WTC11 (cell line): ENCODE measurements at regions not wholly inside any gene's neighbourhood (a gene's known extent, or its start where the extent isn't known, plus 50 kb on each side); places are given as distances from the start of the nearest gene placed in this dataset.

Experiments used
- ATAC-seq: fragments of 200-7000 bp; cut with Tn5 transposase; 2 replicates; pipeline ENCODE4 v1.10.0; 2021; ENCODE audit warnings: mild to moderate bottlenecking, moderate library complexity
- CTCF ChIA-PET: fragments of 300-600 bp; sonication (Branson Sonifier 250); formaldehyde crosslinking; loops from one replicate; lab custom pipeline; 2021; ENCODE audit warnings: antibody characterized with exemption; lab: Charles Lee
- POLR2A ChIA-PET: fragments of 350-600 bp; sonication (Branson Sonifier 250); formaldehyde crosslinking; loops from one replicate; lab custom pipeline; 2021; ENCODE audit warnings: antibody characterized with exemption; lab: Charles Lee
- DNase-seq: peaks from one replicate; pipeline ENCODE4 v3.0.0; 2021; ENCODE audit warnings: low spot score
- H3K27ac Mint-ChIP-seq: 2 replicates; pipeline ENCODE4 v1.8.0; 2021; ENCODE audit warnings: mixed read lengths
- H3K27me3 Mint-ChIP-seq: 2 replicates; pipeline ENCODE4 v1.8.0; 2021; ENCODE audit warnings: low read depth, mild to moderate bottlenecking, moderate library complexity, mixed read lengths
- H3K36me3 Mint-ChIP-seq: 2 replicates; pipeline ENCODE4 v1.8.0; 2021; ENCODE audit warnings: mixed read lengths
- H3K4me1 Mint-ChIP-seq: 2 replicates; pipeline ENCODE4 v1.8.0; 2022; ENCODE audit warnings: mixed read lengths
- H3K4me3 Mint-ChIP-seq: 2 replicates; pipeline ENCODE4 v1.8.0; 2021; ENCODE audit warnings: mild to moderate bottlenecking, moderate library complexity, mixed read lengths
- H3K9me3 Mint-ChIP-seq: 2 replicates; pipeline ENCODE4 v1.8.0; 2021; ENCODE audit warnings: mixed read lengths
- CREM ChIP-seq: sonication (generic); formaldehyde crosslinking; IDR thresholded peaks from 2 replicates; pipeline ENCODE4 v1.8.1; 2022; ENCODE audit warnings: mild to moderate bottlenecking, missing genetic modification reagents, moderate library complexity
- ESRRA ChIP-seq: sonication (generic); formaldehyde crosslinking; IDR thresholded peaks from 2 replicates; pipeline ENCODE4 v1.8.1; 2022; ENCODE audit warnings: mild to moderate bottlenecking, missing genetic modification reagents, borderline replicate concordance
- NR3C1 ChIP-seq: sonication (generic); formaldehyde crosslinking; conservative IDR thresholded peaks from 2 replicates; pipeline ENCODE4 v1.8.1; 2023; ENCODE audit warnings: low read depth, mild to moderate bottlenecking, missing genetic modification reagents
- ZNF317 ChIP-seq: sonication (generic); formaldehyde crosslinking; IDR thresholded peaks from 2 replicates; pipeline ENCODE4 v1.8.1; 2023; ENCODE audit warnings: low read depth, mild to moderate bottlenecking, moderate library complexity, missing genetic modification reagents, borderline replicate concordance
- TF ChIP-seq, protein P1 (sequence below): sonication (generic); formaldehyde crosslinking; IDR thresholded peaks from 2 replicates; pipeline ENCODE4 v1.8.1; 2022; ENCODE audit warnings: mild to moderate bottlenecking, missing genetic modification reagents, moderate library complexity, borderline replicate concordance
- TF ChIP-seq, protein P2 (sequence below): sonication (generic); formaldehyde crosslinking; IDR thresholded peaks from 2 replicates; pipeline ENCODE4 v1.8.0; 2022; ENCODE audit warnings: mild to moderate bottlenecking, missing genetic modification reagents
- TF ChIP-seq, protein P3 (sequence below): sonication (generic); formaldehyde crosslinking; IDR thresholded peaks from 2 replicates; pipeline ENCODE4 v1.8.0; 2023; ENCODE audit warnings: missing genetic modification reagents, mild to moderate bottlenecking, borderline replicate concordance
- TF ChIP-seq, protein P4 (sequence below): sonication (generic); formaldehyde crosslinking; IDR thresholded peaks from 2 replicates; pipeline ENCODE4 v1.8.0; 2022; ENCODE audit warnings: mild to moderate bottlenecking, missing genetic modification reagents
- TF ChIP-seq, protein P5 (sequence below): fragments of 250-450 bp; sonication (Bioruptor Pico); IDR thresholded peaks from 2 replicates; pipeline ENCODE4 v2.1.2; 2022; ENCODE audit warnings: mild to moderate bottlenecking, moderate library complexity
- TF ChIP-seq, protein P6 (sequence below): fragments of 250-450 bp; sonication (Bioruptor Pico); IDR thresholded peaks from 2 replicates; pipeline ENCODE4 v1.8.0; 2021; ENCODE audit warnings: mild to moderate bottlenecking
- TF ChIP-seq, protein P7 (sequence below): sonication (generic); formaldehyde crosslinking; IDR thresholded peaks from 2 replicates; pipeline ENCODE4 v1.8.1; 2022; ENCODE audit warnings: mild to moderate bottlenecking, moderate library complexity, missing genetic modification reagents

DNA sequence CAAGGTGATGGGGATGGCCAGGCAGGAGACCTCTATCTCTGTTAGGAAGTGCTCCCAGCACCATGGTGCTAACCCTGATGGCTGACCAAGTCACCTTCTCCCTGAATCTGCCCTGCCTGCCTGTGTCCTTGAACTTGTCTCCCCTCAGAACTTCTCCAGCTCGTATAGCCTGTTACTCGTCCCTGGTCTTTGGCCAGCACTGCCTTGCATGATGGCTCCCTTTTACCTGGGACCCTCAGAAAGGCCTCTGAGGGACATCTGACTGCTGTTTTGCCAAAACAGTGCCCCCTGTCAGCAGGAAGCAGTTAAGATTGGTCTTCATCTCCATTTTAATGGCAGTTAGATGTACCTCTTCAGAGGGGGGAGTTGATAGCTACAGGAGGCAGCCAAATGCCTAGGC, 148.3 kb downstream of the RHOU start:
- H3K27me3 Mint-ChIP-seq = peaks cover 2% of the 10 kb centered on the region; the same call in 1 of the 2 replicates
- DNase-seq (no peak), ATAC-seq (no peak)
- peaks cover 32% of the 10 kb centered on the region for H3K4me1 Mint-ChIP-seq
- POLR2A ChIA-PET = no interaction called here
- CTCF ChIA-PET = interaction anchor here (0.6 to 1.0 kb wide), 2 partner anchors 17 to 148 kb away, joined by 3 to 5 read pairs; partner anchors contain the start of gene RHOU
- TF ChIP-seq NR3C1 (CRISPR knock-in tag) (no peak), ZNF317 (CRISPR knock-in tag) (no peak), ESRRA (CRISPR knock-in tag) (no peak), CREM (CRISPR knock-in tag) (no peak)
- TF ChIP-seq, protein P1, sequence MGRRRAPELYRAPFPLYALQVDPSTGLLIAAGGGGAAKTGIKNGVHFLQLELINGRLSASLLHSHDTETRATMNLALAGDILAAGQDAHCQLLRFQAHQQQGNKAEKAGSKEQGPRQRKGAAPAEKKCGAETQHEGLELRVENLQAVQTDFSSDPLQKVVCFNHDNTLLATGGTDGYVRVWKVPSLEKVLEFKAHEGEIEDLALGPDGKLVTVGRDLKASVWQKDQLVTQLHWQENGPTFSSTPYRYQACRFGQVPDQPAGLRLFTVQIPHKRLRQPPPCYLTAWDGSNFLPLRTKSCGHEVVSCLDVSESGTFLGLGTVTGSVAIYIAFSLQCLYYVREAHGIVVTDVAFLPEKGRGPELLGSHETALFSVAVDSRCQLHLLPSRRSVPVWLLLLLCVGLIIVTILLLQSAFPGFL (CRISPR knock-in tag) = no peak
- TF ChIP-seq, protein P2, sequence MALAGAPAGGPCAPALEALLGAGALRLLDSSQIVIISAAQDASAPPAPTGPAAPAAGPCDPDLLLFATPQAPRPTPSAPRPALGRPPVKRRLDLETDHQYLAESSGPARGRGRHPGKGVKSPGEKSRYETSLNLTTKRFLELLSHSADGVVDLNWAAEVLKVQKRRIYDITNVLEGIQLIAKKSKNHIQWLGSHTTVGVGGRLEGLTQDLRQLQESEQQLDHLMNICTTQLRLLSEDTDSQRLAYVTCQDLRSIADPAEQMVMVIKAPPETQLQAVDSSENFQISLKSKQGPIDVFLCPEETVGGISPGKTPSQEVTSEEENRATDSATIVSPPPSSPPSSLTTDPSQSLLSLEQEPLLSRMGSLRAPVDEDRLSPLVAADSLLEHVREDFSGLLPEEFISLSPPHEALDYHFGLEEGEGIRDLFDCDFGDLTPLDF (CRISPR knock-in tag) = no peak
- TF ChIP-seq, protein P3, sequence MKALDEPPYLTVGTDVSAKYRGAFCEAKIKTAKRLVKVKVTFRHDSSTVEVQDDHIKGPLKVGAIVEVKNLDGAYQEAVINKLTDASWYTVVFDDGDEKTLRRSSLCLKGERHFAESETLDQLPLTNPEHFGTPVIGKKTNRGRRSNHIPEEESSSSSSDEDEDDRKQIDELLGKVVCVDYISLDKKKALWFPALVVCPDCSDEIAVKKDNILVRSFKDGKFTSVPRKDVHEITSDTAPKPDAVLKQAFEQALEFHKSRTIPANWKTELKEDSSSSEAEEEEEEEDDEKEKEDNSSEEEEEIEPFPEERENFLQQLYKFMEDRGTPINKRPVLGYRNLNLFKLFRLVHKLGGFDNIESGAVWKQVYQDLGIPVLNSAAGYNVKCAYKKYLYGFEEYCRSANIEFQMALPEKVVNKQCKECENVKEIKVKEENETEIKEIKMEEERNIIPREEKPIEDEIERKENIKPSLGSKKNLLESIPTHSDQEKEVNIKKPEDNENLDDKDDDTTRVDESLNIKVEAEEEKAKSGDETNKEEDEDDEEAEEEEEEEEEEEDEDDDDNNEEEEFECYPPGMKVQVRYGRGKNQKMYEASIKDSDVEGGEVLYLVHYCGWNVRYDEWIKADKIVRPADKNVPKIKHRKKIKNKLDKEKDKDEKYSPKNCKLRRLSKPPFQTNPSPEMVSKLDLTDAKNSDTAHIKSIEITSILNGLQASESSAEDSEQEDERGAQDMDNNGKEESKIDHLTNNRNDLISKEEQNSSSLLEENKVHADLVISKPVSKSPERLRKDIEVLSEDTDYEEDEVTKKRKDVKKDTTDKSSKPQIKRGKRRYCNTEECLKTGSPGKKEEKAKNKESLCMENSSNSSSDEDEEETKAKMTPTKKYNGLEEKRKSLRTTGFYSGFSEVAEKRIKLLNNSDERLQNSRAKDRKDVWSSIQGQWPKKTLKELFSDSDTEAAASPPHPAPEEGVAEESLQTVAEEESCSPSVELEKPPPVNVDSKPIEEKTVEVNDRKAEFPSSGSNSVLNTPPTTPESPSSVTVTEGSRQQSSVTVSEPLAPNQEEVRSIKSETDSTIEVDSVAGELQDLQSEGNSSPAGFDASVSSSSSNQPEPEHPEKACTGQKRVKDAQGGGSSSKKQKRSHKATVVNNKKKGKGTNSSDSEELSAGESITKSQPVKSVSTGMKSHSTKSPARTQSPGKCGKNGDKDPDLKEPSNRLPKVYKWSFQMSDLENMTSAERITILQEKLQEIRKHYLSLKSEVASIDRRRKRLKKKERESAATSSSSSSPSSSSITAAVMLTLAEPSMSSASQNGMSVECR (CRISPR knock-in tag) = no peak
- TF ChIP-seq, protein P4, sequence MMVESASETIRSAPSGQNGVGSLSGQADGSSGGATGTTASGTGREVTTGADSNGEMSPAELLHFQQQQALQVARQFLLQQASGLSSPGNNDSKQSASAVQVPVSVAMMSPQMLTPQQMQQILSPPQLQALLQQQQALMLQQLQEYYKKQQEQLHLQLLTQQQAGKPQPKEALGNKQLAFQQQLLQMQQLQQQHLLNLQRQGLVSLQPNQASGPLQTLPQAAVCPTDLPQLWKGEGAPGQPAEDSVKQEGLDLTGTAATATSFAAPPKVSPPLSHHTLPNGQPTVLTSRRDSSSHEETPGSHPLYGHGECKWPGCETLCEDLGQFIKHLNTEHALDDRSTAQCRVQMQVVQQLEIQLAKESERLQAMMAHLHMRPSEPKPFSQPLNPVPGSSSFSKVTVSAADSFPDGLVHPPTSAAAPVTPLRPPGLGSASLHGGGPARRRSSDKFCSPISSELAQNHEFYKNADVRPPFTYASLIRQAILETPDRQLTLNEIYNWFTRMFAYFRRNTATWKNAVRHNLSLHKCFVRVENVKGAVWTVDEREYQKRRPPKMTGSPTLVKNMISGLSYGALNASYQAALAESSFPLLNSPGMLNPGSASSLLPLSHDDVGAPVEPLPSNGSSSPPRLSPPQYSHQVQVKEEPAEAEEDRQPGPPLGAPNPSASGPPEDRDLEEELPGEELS = no peak
- TF ChIP-seq, protein P5, sequence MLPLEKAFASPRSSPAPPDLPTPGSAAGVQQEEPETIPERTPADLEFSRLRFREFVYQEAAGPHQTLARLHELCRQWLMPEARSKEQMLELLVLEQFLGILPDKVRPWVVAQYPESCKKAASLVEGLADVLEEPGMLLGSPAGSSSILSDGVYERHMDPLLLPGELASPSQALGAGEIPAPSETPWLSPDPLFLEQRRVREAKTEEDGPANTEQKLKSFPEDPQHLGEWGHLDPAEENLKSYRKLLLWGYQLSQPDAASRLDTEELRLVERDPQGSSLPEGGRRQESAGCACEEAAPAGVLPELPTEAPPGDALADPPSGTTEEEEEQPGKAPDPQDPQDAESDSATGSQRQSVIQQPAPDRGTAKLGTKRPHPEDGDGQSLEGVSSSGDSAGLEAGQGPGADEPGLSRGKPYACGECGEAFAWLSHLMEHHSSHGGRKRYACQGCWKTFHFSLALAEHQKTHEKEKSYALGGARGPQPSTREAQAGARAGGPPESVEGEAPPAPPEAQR (CRISPR knock-in tag) = no peak
- TF ChIP-seq, protein P6, sequence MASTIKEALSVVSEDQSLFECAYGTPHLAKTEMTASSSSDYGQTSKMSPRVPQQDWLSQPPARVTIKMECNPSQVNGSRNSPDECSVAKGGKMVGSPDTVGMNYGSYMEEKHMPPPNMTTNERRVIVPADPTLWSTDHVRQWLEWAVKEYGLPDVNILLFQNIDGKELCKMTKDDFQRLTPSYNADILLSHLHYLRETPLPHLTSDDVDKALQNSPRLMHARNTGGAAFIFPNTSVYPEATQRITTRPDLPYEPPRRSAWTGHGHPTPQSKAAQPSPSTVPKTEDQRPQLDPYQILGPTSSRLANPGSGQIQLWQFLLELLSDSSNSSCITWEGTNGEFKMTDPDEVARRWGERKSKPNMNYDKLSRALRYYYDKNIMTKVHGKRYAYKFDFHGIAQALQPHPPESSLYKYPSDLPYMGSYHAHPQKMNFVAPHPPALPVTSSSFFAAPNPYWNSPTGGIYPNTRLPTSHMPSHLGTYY (CRISPR knock-in tag) = no peak
- TF ChIP-seq, protein P7, sequence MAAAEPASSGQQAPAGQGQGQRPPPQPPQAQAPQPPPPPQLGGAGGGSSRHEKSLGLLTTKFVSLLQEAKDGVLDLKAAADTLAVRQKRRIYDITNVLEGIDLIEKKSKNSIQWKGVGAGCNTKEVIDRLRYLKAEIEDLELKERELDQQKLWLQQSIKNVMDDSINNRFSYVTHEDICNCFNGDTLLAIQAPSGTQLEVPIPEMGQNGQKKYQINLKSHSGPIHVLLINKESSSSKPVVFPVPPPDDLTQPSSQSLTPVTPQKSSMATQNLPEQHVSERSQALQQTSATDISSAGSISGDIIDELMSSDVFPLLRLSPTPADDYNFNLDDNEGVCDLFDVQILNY (CRISPR knock-in tag) = no peak
- H3K27ac Mint-ChIP-seq = no peak overlapping the region
- peaks cover 11% of the 10 kb centered on the region for H3K36me3 Mint-ChIP-seq
- H3K9me3 Mint-ChIP-seq = peaks cover 25% of the 10 kb centered on the region
- no peak overlapping the region for H3K4me3 Mint-ChIP-seq
